SK-N-DZ (cell line): ENCODE measurements at regions not wholly inside any gene's neighbourhood (a gene's known extent, or its start where the extent isn't known, plus 50 kb on each side); places are given as distances from the start of the nearest gene placed in this dataset.
A peak's percentile ranks its signal among the peaks of the same experiment; 100 is the strongest.

Experiments used
- DNase-seq: peaks from one replicate; pipeline ENCODE4 v3.0.0-alpha.2; 2015; ENCODE audit warnings: low spot score

DNA sequence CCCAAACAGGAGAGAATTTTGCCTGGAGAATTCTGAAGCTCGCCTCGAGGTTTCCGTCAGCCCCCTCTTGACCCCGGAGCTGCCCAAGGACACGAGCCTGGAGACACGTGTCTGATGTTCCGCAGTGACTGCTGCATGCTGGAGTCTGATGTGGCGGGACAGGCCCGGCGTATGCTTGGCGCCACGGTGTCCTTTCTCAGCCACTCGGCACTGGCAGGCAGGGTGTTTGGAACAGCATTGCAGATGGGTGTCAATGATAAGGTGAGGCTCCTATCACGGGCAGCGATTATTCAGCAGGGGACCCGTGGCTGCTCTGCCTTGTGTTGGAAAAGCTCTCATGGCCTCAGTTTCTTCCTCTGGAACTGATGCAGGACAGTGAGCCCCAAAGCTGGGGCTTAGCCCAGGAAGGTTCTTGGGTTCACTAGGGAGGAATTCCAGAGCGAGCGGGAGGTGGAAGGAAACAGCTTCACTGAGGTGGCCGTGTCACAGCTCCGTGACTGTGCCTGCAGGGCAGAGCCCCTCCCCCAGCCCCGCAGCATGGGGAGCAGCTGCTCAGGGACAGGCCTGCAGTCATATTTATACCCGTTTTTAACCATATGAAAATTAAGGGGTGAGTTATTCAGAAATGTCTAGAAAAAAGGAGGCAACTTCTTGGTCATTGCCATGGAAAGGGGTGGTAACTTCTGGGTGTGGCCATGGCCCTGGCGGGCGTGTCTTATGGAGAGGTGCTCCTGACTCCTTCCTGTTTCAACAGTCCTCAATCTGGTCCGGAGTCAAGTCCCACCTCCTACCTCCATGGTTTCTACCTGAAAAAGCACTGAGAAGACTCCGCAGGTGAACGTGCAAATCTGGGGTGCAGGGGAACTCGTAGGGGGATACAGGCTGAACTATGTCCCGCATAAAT lies 123.4 kb downstream of the SIK1 start:
- peak; percentile 53 for DNase-seq

DNA sequence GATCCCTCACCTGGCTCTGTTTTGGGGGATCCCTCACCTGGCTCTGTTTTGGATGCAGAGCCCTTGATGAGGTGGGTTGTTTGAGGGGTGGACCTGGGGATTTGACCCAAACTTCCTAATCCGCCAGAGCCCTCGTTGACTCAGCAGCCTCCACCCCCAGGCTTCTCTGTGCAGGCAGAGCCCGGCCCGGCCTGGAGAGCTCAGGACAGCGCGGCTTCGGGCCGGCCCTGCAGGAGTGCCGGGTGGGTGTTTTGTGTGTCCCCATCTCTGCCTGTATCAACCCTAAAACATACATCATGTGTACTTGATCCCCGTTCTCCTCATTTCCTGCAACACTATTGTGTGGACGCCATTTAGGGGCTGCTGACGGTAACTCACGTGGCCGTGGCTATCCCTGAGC lies 124.2 kb downstream of the SIK1 start:
- no peak for DNase-seq

DNA sequence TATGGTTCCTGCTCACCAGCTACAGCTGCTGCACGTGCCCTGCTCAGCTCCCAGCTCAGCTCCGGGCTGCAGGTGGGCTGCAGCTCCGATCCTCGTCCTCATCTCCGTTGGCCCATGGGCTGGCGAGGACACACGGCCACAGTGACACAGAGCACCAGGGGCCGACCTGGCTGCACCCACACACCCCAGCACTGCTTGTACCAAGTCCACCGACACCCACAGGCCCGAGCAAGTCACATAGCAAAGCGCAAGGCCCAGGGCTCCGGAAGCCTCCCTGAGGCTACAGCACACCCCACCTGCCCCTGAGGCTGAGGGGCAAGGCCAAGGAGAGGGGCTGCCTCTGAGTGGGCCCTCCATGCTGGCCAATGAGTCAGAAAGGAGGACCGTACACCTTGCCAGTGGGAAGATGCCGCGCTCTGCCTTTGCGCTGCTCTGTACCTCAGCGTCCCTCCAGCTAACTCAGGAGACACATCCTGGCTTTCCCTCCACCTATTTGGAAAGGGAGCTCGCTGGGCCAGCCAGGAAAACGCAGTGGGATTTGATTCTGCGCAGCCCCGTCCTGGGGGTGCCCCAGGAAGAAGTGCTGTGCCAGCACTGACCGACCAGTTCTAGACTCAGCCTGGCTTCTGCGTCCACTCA lies 124.8 kb downstream of the SIK1 start:
- DNase-seq, result no peak

DNA sequence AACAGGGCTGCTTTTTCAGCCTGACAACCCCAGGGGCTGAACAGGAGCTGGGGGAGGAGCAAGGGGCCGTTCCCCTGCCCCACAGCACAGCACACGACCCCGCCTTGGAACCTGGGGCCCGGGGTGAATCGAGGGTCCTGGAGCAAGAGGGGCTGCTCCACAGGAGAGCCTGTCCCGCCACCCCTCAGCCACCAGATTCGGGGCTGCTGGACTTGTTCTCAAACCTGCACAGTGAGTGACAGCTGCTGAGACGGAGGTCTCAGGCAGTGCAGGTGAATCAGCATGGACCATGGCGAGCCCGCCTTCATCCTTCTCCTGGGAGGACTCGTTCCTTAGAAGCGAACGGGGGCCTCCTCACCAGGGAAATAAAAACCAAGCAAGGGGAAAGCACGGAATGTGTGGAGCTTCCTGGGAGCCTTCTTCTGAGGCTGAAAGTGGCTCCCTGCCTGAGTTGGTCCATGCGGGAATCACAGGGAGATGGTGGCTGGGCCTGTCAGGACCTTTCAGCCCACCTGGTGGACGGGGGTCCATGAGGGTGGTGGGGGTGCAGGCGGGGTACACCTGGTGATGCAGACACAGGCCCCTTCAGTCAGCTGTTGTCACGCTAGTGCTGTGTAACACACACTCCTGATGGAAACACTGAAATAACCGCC lies 125.4 kb downstream of the SIK1 start:
- DNase-seq, result no peak

DNA sequence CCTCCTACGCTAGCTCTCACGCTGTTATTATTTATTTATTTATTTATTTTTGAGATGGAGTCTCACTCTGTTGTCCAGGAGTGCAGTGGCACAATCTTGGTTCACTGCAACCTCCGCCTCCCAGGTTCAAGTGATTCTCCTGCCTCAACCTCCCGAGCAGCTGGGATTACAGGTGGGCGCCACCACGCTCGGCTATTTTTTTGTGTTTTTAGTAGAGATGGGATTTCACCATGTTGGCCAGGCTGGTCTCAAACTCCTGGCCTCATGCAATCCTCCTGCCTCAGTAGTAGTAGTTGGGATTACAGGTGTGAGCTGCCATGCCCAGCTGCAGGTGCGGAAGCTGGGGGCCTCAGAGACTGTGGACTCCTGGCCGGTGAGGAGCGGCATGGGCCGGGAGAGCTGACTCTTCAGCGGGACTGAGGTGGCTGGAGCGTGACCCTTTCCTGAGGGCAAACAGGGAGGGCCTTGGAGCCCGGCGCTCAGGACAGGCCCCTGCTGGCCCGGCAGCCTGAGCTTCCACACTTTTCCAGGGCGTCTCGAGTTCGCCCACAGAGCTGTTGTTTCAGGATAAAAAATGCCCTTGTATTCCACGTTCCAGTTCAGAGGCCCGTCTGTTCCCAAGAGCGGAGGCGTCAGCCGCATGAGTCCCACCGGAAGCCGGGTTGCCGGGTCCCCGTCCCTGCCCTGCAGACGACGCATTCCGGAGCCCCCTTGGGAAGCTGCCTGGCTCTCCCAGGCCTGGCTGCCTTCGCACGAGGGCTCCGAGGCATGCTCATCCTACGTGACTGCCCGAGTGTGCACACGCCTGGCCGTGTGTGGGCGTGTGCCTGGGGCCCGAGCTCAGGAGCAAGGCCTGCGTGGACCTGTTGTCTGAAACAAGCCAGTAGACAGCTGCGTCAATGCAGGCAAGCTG lies 126.2 kb downstream of the SIK1 start:
- no peak for DNase-seq

DNA sequence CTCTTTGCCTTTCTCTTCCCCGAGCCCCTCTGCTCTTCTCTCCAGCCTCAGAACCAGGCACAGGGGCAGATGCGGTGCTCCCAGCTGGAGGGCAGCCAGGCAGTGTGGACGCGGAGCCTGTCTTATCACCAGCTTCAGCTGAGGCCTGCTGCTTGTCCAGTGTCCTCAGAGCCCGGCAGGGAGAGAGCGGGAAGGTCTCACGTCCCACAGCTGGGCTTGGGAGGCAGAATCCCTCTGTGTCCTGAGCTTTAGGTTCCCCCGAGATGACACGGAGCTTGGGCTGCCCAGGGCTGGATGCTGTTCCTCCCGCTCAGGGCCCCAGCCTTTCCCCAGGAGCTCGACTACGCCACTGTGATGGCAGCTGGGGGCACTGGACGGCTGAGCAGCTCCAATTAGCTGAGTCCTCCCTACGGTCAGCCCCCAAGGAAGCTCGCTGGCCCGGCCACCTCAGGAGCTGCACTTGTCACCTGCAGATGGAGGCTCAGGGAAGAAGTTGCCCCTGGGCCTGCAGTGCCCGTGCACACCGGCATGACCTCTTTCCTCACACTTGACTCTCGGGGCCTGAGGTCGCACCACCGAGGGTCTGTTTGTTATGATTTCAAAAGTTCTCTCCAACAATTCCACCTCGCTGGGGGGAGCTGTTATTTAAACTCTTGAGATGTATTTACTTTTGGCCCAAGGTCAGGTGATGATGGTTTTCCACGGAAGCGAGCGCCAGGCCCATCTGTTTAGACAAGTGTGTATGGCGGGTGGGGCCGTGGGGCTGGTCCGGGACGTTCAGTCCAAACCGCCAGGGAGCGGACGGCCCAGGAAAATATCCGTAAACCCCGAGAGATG lies 127.3 kb downstream of the SIK1 start:
- no peak for DNase-seq

DNA sequence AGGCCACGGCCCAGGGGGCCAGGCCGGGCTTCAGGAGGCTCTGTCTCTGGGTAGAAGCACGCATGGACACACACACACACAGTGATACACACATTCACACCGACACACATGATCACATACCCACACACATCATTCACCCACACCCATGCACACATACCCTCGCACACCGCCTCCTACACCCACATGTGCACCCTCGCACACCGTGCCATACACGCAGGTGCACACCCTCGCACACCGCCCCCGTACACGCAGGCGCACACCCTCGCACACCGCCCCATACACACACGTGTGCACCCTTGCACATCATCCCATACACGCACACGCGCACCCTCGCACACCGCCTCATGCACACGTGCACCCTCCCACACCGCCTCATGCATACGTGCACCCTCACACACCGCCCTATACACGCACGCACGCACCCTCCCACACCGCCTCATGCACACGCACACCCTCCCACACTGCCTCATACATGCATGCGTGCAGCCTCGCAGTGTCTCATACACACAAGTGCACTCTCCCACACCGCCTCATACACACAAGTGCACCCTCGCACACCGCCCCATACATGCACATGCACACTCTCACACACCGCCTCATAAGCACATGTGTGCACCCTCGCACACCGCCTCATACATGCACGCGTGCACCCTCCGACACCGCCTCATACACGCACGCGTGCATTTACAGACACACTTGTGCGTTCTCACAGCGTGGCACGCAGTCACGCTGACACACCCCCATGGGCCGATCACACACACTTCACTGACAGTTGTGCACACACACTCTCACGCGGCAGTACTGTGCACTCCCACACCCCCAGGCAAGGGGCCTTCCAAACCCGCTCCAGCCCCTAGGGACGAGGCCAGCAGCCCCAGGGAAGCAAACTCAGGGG lies 128.1 kb downstream of the SIK1 start:
- DNase-seq, result no peak

DNA sequence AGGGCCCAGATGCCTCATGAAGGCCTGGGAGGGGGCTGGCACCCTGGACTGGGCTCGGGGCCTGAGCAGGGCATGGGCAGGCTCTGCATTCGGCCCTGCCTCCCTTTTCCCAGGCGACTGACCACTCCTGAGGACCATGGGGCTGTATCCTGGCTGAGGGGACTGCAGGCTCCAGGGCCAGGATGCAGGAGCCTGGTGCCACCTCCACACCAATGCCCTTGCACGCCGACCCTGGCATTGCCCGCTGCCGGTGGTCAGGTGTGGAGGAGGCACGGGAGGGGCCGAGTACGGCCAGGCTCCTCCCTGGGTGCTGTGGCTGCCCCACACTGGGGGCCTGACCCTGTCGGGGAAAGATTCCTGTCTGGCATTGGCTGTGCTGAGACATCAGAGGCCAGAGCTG lies 128.9 kb downstream of the SIK1 start:
- no peak for DNase-seq

DNA sequence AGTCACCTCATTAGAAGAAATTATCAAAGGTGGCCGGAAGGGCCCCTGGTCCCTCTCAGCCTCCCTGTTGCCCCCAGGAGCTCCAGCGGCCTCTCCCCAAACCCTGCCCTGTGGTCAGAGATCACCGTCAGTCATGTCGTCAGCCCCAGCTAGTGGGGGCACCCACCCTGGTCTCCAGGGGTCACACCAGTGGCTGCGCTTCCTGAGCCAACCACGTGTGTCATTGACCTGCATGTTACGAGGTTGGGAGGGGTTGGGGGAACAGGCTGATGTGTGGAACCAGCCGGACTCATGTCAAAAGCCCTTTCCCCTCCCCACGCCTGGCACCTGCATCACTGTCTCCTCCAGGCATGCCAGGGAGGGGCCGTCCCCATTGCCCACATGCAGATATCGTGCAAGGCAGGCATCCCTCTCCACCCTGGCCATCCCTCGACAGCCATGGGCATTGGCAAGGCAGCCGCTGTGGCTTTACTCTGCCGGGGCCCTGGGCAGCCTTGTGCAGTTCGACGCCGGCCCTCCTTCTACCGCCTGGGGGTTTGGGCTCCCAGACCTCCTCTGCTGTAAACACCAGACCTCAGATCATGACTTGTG lies 128.7 kb downstream of the CRYAA start:
- DNase-seq, result no peak

DNA sequence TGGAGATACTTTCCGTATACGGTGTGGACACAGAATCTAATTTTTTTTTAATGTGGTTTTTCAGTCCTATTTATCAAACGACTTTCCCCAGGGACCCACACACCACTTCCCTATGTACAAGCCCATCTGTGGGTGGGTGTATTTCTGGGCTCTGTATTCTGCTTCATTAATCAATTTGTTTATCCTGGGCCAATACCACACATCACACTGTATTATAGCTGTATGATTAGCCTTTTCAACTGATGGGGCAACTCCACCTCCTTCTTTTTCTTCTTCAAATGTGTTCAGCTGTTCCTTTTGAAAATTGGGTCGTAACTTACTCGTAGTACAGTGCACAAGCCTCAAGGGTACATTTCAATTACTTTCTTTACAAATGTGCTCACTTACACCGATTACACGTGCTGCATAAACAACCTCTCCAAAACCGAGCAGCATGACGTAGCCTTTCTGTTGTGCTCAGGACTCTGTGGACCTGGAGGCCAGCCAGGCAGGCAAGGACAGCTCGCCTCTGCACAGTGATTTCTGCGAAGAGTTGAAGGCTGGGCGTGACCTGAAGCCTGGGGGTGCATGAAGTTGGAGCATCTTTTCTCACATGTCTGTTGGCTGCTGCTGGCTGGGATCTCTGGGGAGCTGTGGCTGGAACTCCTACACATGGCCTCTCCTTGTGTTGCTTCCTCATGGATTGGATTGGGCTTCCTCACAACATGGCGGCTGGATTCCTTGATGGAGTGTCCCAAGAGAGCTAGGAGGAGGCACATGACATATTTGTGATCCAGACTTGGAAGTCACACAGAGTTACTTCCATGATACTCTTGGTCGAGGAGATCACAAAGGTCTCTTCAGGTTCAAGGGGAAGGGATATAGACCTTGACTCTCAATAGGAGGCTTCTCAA lies 126.5 kb downstream of the CRYAA start:
- DNase-seq, result no peak

DNA sequence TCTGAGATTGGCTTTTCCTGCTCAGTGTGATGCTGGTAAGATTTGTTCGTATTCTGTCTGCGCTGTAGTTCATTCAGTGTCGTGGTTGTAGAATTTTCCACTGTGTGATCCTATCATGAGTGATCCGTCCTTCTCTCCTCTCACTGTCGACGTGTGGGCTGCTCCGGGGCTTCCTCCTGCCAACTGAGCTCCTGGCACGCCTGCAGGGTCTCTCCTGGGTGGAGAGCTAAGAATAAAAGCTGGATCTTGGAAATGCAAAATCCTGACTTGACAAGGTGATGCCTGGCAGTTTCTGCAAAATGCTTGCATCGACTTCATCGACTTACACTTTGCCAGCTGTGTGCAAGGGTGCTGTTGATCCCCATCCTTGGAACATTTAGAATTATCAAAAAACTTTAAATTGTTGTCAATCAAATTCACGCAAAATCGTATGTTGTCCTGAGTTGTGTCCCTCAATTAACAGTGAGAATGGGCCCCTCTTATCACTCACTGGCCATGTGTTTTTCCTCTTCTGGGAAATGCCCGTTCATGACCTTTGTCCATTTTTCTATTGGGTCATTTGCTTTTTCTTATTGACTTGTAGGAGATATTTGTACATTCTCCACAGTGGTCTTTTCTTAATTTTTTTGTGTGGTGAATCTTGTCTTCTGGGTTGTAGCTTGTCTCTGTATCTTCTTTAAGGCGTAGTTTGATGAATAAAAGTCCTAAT lies 125.5 kb downstream of the CRYAA start:
- no peak for DNase-seq

DNA sequence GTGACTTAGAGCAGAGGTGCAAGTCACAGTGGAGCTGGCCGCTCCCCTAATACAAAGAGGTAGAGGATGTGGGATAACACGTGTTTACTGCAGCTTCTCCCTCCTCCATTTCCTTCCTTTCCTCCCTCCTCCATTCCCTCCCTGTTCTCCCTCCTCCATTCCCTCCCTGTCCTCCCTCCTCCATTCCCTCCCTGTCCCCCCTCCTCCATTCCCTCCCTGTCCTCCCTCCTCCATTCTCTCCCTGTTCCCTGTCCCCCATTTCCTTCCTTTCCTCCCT lies 124.0 kb downstream of the CRYAA start:
- no peak for DNase-seq

DNA sequence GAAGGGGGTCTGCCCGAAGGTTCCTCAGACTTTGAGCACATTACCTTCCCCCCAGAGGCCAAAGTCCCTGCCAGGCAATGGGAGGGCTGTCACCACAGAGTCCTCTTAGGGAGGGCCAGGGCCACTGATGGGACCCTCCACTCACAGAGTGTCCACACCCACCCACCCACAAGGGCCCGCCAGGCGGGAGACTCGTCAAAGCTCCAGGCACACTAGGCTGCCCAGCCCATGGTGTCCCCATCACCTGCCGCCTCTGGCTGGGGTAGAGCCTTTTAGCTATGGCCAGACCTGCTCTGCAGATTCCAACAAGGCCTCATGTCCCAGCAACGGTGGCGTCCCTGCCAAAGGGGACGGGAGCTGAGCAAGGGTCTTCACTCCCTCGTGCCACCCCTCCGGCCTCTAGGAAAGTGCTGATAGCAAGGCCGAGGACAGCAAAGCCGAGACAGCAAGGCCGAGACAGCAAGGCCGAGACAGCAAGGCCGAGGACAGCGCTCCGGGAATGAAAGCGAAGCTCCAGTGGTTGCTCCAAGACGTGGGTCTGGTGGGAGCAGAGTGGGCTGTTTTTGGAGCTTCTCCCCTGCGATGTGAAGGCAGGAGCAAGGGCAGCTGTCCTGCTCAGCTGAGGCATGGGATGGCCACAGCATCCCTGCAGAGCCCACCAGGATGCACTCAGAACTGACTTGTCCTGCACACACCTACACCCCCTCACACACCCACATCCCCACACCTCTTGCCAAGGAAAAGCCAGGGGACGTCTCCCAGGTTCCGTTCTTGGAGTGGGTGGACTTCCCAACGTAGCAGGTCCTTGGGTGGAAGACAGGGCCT lies 123.4 kb downstream of the CRYAA start:
- DNase-seq, result no peak

DNA sequence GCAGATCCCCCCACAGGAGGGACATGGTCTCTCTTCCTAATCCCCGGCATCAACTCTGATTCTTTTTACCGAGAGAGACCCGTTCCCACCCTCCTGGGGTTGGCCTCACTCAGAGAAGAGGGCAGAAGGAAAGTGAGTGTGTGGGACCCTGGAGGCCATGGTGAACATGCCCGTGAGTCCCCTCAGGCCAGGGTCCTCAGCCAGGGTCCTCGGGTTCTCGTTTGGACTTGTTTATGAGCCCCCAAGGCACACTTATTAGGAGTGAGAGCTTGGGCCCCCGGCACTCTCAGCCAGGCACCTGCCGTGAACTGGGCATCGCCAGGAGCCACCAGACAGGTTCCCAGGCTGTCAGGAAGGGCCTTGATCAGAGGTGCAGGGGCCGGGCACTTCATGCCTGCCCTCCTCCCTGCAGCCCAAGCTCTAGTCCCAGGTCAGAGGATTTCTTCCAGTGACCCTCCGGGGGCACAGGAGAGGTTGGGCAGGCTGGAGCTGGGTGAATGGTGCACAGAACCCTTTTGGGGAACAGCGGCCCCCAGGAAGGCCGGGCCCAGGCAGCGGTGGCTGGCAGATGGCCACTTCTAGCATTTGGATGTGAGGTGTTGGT lies 122.6 kb downstream of the CRYAA start:
- DNase-seq, result no peak

DNA sequence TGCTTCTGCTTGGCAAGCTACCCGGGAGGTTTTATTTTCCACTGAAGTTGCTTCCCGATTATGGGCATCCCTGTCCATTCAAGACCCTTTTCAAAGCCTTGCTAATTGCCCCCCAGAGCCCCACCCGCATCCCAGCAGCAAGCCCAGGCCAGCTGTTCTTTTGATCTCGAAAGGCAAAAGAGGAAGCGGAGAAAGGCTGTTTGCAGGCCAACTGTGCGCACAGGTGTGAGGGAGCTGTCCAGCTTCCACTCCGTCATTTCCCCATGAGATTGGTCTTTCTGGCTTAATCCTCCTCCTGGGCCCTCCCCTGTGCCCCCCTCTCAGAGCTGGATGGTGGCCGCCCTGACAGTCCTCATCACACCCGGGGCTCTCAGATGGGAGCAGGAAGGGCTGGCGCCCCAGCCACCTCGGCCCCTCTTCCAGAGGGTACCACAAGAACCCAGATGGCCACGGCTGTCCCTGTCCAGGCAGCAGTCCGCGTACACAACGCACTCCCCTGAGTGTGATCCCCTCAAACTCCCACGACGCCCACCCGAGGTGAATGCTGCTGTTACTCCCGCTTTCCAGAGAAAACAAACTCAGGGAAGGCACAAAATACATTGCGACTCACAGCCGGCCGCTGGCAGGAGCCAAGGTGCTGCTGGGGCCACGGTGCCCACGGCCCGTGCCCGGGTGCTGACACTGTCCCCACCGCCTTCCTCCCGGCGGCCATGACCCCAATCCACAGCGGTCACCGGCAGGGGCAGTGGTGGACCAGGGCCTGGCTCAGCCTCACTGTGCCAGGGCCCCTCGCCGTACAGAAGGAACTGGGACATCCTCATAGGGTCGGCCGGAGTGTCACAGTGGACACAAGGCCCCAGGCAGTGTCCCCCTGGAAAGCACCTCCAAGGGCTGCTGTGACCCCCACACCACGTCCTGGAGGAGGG lies 121.9 kb downstream of the CRYAA start:
- DNase-seq, result no peak
